Mucosa of stomach (tissue), 1 donor: ENCODE measurements at regions not wholly inside any gene's neighbourhood (a gene's known extent, or its start where the extent isn't known, plus 50 kb on each side); places are given as distances from the start of the nearest gene placed in this dataset.

Experiments
- H3K27me3 ChIP-seq: one replicate; pipeline ENCODE4 v1.7.0; 2013; ENCODE audit warnings: mild to moderate bottlenecking, low read length; ENCODE audit not compliant: control insufficient read depth, insufficient read depth
- H3K36me3 ChIP-seq: one replicate; pipeline ENCODE4 v1.7.0; 2013; ENCODE audit warnings: low read length; ENCODE audit not compliant: control insufficient read depth, insufficient read depth
- H3K4me1 ChIP-seq: one replicate; pipeline ENCODE4 v1.7.0; 2013; ENCODE audit warnings: mild to moderate bottlenecking, low read length; ENCODE audit not compliant: control insufficient read depth, insufficient read depth
- H3K4me3 ChIP-seq: one replicate; pipeline ENCODE4 v1.7.0; 2013; ENCODE audit warnings: low read length
- H3K9ac ChIP-seq: one replicate; pipeline ENCODE4 v1.7.0; 2013; ENCODE audit warnings: mild to moderate bottlenecking, low read length, moderate library complexity
- H3K9me3 ChIP-seq: one replicate; pipeline ENCODE4 v1.7.0; 2013; ENCODE audit warnings: mild to moderate bottlenecking, low read length, moderate library complexity; ENCODE audit not compliant: control insufficient read depth
- donor health status: Pancreatic carcinoma.

- no peak overlapping the region for H3K4me3 ChIP-seq
- H3K36me3 ChIP-seq, result no peaks in the 10 kb centered on the region
- H3K9me3 ChIP-seq, result no peaks in the 10 kb centered on the region
- no peaks in the 10 kb centered on the region for H3K4me1 ChIP-seq
- H3K27me3 ChIP-seq, result no peaks in the 10 kb centered on the region
- no peak overlapping the region for H3K9ac ChIP-seq
Observed at GRCh38 chr12:90257927-90258624, 549.4 kb upstream of the ATP2B1 start.

- Histone ChIP-seq H3K36me3 (no peaks in the 10 kb centered on the region), H3K9ac (no peak overlapping the region), H3K4me3 (no peak overlapping the region), H3K27me3 (no peaks in the 10 kb centered on the region), H3K9me3 (no peaks in the 10 kb centered on the region), H3K4me1 (no peaks in the 10 kb centered on the region)
Observed at GRCh38 chr12:90254796-90255195, 546.2 kb upstream of the ATP2B1 start.

GRCh38 chr12:90253674-90254181 lies 545.1 kb upstream of the ATP2B1 start:
- no peak overlapping the region for H3K4me3 ChIP-seq
- H3K36me3 ChIP-seq, result no peaks in the 10 kb centered on the region
- no peaks in the 10 kb centered on the region for H3K9me3 ChIP-seq
- no peaks in the 10 kb centered on the region for H3K4me1 ChIP-seq
- no peak overlapping the region for H3K9ac ChIP-seq
- H3K27me3 ChIP-seq, result no peaks in the 10 kb centered on the region

- H3K4me3 ChIP-seq, result no peak overlapping the region
- no peaks in the 10 kb centered on the region for H3K4me1 ChIP-seq
- H3K9ac ChIP-seq, result no peak overlapping the region
- no peaks in the 10 kb centered on the region for H3K9me3 ChIP-seq
- H3K36me3 ChIP-seq, result no peaks in the 10 kb centered on the region
- H3K27me3 ChIP-seq, result no peaks in the 10 kb centered on the region
Observed at GRCh38 chr12:90253136-90253535, 544.5 kb upstream of the ATP2B1 start.

GRCh38 chr12:90250766-90251165 lies 542.1 kb upstream of the ATP2B1 start:
- no peaks in the 10 kb centered on the region for H3K36me3 ChIP-seq
- no peaks in the 10 kb centered on the region for H3K27me3 ChIP-seq
- no peak overlapping the region for H3K9ac ChIP-seq
- no peaks in the 10 kb centered on the region for H3K9me3 ChIP-seq
- H3K4me1 ChIP-seq, result no peaks in the 10 kb centered on the region
- no peak overlapping the region for H3K4me3 ChIP-seq

- Histone ChIP-seq H3K4me1 (no peaks in the 10 kb centered on the region), H3K4me3 (no peak overlapping the region), H3K27me3 (no peaks in the 10 kb centered on the region), H3K9ac (no peak overlapping the region), H3K9me3 (no peaks in the 10 kb centered on the region), H3K36me3 (no peaks in the 10 kb centered on the region)
Observed at GRCh38 chr12:90250042-90250441, 541.4 kb upstream of the ATP2B1 start.

GRCh38 chr12:90246688-90247087 lies 538.0 kb upstream of the ATP2B1 start:
- Histone ChIP-seq H3K9ac (no peak overlapping the region), H3K4me3 (no peak overlapping the region), H3K36me3 (no peaks in the 10 kb centered on the region), H3K9me3 (no peaks in the 10 kb centered on the region), H3K4me1 (no peaks in the 10 kb centered on the region), H3K27me3 (no peaks in the 10 kb centered on the region)

GRCh38 chr12:90245391-90245790 lies 536.8 kb upstream of the ATP2B1 start:
- Histone ChIP-seq H3K9me3 (no peaks in the 10 kb centered on the region), H3K36me3 (no peaks in the 10 kb centered on the region), H3K4me1 (no peaks in the 10 kb centered on the region), H3K9ac (no peak overlapping the region), H3K27me3 (no peaks in the 10 kb centered on the region), H3K4me3 (no peak overlapping the region)

GRCh38 chr12:90244232-90244631 lies 535.6 kb upstream of the ATP2B1 start:
- no peaks in the 10 kb centered on the region for H3K4me1 ChIP-seq
- no peak overlapping the region for H3K9ac ChIP-seq
- H3K36me3 ChIP-seq, result no peaks in the 10 kb centered on the region
- H3K27me3 ChIP-seq, result no peaks in the 10 kb centered on the region
- H3K4me3 ChIP-seq, result no peak overlapping the region
- no peaks in the 10 kb centered on the region for H3K9me3 ChIP-seq

- H3K27me3 ChIP-seq, result no peaks in the 10 kb centered on the region
- no peaks in the 10 kb centered on the region for H3K4me1 ChIP-seq
- H3K9ac ChIP-seq, result no peak overlapping the region
- H3K4me3 ChIP-seq, result no peak overlapping the region
- H3K36me3 ChIP-seq, result no peaks in the 10 kb centered on the region
- no peaks in the 10 kb centered on the region for H3K9me3 ChIP-seq
Observed at GRCh38 chr12:90243211-90243610, 534.6 kb upstream of the ATP2B1 start.

- no peak overlapping the region for H3K9ac ChIP-seq
- no peaks in the 10 kb centered on the region for H3K27me3 ChIP-seq
- no peaks in the 10 kb centered on the region for H3K4me1 ChIP-seq
- no peak overlapping the region for H3K4me3 ChIP-seq
- no peaks in the 10 kb centered on the region for H3K36me3 ChIP-seq
- no peaks in the 10 kb centered on the region for H3K9me3 ChIP-seq
Observed at GRCh38 chr12:90239732-90240260, 531.2 kb upstream of the ATP2B1 start.

GRCh38 chr12:90238663-90239271 lies 530.1 kb upstream of the ATP2B1 start:
- no peaks in the 10 kb centered on the region for H3K36me3 ChIP-seq

More at GRCh38 chr12:90238663-90239271, 530.1 kb upstream of the ATP2B1 start:
- no peak overlapping the region for H3K4me3 ChIP-seq
- no peak overlapping the region for H3K9ac ChIP-seq
- H3K9me3 ChIP-seq, result no peaks in the 10 kb centered on the region
- H3K4me1 ChIP-seq, result no peaks in the 10 kb centered on the region
- H3K27me3 ChIP-seq, result no peaks in the 10 kb centered on the region
